ENCODE measurements at regions not wholly inside any gene's neighbourhood (a gene's known extent, or its start where the extent isn't known, plus 50 kb on each side); places are given as distances from the start of the nearest gene placed in this dataset.

GRCh38 chr9:13744261-13744901 is 464.9 kb upstream of the MPDZ start:
- Histone ChIP-seq H3K27me3 (no peaks in the 10 kb centered on the region), H3K9me3 (no peaks in the 10 kb centered on the region)
- WGBS, 2 donors: 83 to 88% methylated on average over 16 of the region's 16 CpGs

GRCh38 chr9:13737885-13738284 is 458.4 kb upstream of the MPDZ start:
- no peak for ATAC-seq (ENCODE audit: low FRiP score in 2 of 2)

More at GRCh38 chr9:13744261-13744901, 464.9 kb upstream of the MPDZ start:
- no peak overlapping the region for H3K4me3 ChIP-seq
- H3K36me3 ChIP-seq: no peaks in the 10 kb centered on the region
- no peak for DNase-seq
- TF ChIP-seq POLR2A (IDR thresholded peaks at IDR 0.05) (no peak), CTCF (IDR thresholded peaks at IDR 0.05) (no peak), POLR2AphosphoS5 (IDR thresholded peaks at IDR 0.05) (no peak), EP300 (IDR thresholded peaks at IDR 0.05) (no peak)
- ATAC-seq (ENCODE audit: low FRiP score in 2 of 2): no peak
- no peak overlapping the region for H3K27ac ChIP-seq
- no peaks in the 10 kb centered on the region for H3K4me1 ChIP-seq

GRCh38 chr9:13735181-13735580 is 455.7 kb upstream of the MPDZ start:
- Histone ChIP-seq H3K4me3 (no peak overlapping the region), H3K27ac (no peak overlapping the region), H3K36me3 (no peaks in the 10 kb centered on the region), H3K4me1 (no peaks in the 10 kb centered on the region), H3K9me3 (no peaks in the 10 kb centered on the region), H3K27me3 (no peaks in the 10 kb centered on the region)
- WGBS, 2 donors: 77 to 79% methylated on average over 5 of the region's 5 CpGs
- no peak for ATAC-seq (ENCODE audit: low FRiP score in 2 of 2)
- TF ChIP-seq POLR2AphosphoS5 (IDR thresholded peaks at IDR 0.05) (no peak), POLR2A (IDR thresholded peaks at IDR 0.05) (no peak), CTCF (IDR thresholded peaks at IDR 0.05) (no peak), EP300 (IDR thresholded peaks at IDR 0.05) (no peak)
- DNase-seq: no peak

More at GRCh38 chr9:13737885-13738284, 458.4 kb upstream of the MPDZ start:
- Histone ChIP-seq H3K27ac (no peak overlapping the region), H3K4me1 (no peaks in the 10 kb centered on the region), H3K9me3 (no peaks in the 10 kb centered on the region), H3K36me3 (no peaks in the 10 kb centered on the region), H3K27me3 (no peaks in the 10 kb centered on the region), H3K4me3 (no peak overlapping the region)
- DNase-seq: no peak
- TF ChIP-seq POLR2AphosphoS5 (IDR thresholded peaks at IDR 0.05) (no peak), POLR2A (IDR thresholded peaks at IDR 0.05) (no peak), EP300 (IDR thresholded peaks at IDR 0.05) (no peak), CTCF (IDR thresholded peaks at IDR 0.05) (no peak)

- H3K27ac ChIP-seq: no peak overlapping the region
- H3K27me3 ChIP-seq: no peaks in the 10 kb centered on the region
- DNase-seq (no peak), ATAC-seq (ENCODE audit: low FRiP score in 2 of 2) (no peak)
- H3K4me1 ChIP-seq: no peaks in the 10 kb centered on the region
- no peaks in the 10 kb centered on the region for H3K9me3 ChIP-seq
- TF ChIP-seq CTCF (IDR thresholded peaks at IDR 0.05): no peak
- TF ChIP-seq POLR2A (IDR thresholded peaks at IDR 0.05): no peak
- TF ChIP-seq EP300 (IDR thresholded peaks at IDR 0.05): no peak
- no peak for TF ChIP-seq POLR2AphosphoS5 (IDR thresholded peaks at IDR 0.05)
- H3K4me3 ChIP-seq: no peak overlapping the region
- 90 to 92% methylated on average over 3 of the region's 3 CpGs for WGBS, 2 donors
- no peaks in the 10 kb centered on the region for H3K36me3 ChIP-seq
Measured at GRCh38 chr9:13734601-13735000, 455.1 kb upstream of the MPDZ start.

- H3K9me3 ChIP-seq: no peaks in the 10 kb centered on the region
- no peaks in the 10 kb centered on the region for H3K27me3 ChIP-seq
- no peaks in the 10 kb centered on the region for H3K36me3 ChIP-seq
- ATAC-seq (ENCODE audit: low FRiP score in 2 of 2) (no peak), DNase-seq (no peak)
- H3K4me3 ChIP-seq: no peak overlapping the region
- H3K27ac ChIP-seq: no peak overlapping the region
- no peaks in the 10 kb centered on the region for H3K4me1 ChIP-seq
- no peak for TF ChIP-seq CTCF (IDR thresholded peaks at IDR 0.05)
- TF ChIP-seq POLR2AphosphoS5 (IDR thresholded peaks at IDR 0.05): no peak
- TF ChIP-seq EP300 (IDR thresholded peaks at IDR 0.05): no peak
- TF ChIP-seq POLR2A (IDR thresholded peaks at IDR 0.05): no peak
Measured at GRCh38 chr9:13732290-13732689, 452.8 kb upstream of the MPDZ start.
